DND-41 (cell line): ENCODE measurements at regions not wholly inside any gene's neighbourhood (a gene's known extent, or its start where the extent isn't known, plus 50 kb on each side); places are given as distances from the start of the nearest gene placed in this dataset.
"Not testable (repeated sequence)": the region's sequence is repeated elsewhere in the genome, so short reads cannot be mapped to it uniquely, and the experiment has no call there.

Experiments used
- ATAC-seq: fragments of 200-7000 bp; cut with Tn5 transposase; 3 replicates; pipeline ENCODE4 v1.9.1; 2021; ENCODE audit warnings: low read depth; ENCODE audit not compliant: insufficient read depth
- DNase-seq: peaks from one replicate; pipeline ENCODE4 v3.0.0-alpha.2; 2020
- H2AFZ ChIP-seq: 2 replicates; pipeline ENCODE4 v1.6.0; 2012; ENCODE audit warnings: low read depth, low read length
- H3K27ac ChIP-seq: 2 replicates; pipeline ENCODE4 v1.5.1; 2012; ENCODE audit warnings: low read length, inconsistent platforms
- H3K27me3 ChIP-seq: fragments of 200-600 bp; sonication (generic); 2 replicates; pipeline ENCODE4 v1.6.0; 2012; ENCODE audit warnings: low read length, mild to moderate bottlenecking, inconsistent platforms; ENCODE audit not compliant: insufficient read depth, poor library complexity
- H3K36me3 ChIP-seq: 2 replicates; pipeline ENCODE4 v1.5.1; 2012; ENCODE audit warnings: low read length, inconsistent platforms; ENCODE audit not compliant: insufficient read depth
- H3K4me1 ChIP-seq: 2 replicates; pipeline ENCODE4 v1.5.1; 2012; ENCODE audit warnings: mild to moderate bottlenecking, low read length; ENCODE audit not compliant: insufficient read depth
- H3K4me2 ChIP-seq: 2 replicates; pipeline ENCODE4 v1.6.0; 2012; ENCODE audit warnings: mild to moderate bottlenecking, moderate library complexity, low read length, inconsistent platforms; ENCODE audit not compliant: insufficient read depth
- H3K4me3 ChIP-seq, 2 experiments: fragments of 200-600 bp in 1 of 2; shearing (Covaris generic) in 1 of 2; 2 replicates each; pipeline ENCODE4 v1.5.1; 2012 to 2016; ENCODE audit warnings: inconsistent platforms in 2 of 2, low read length in 2 of 2, mild to moderate bottlenecking in 2 of 2, low read depth in 1 of 2, moderate library complexity in 1 of 2
- H3K79me2 ChIP-seq: 2 replicates; pipeline ENCODE4 v1.6.0; 2012; ENCODE audit warnings: low read length, inconsistent platforms; ENCODE audit not compliant: insufficient read depth
- H3K9ac ChIP-seq: 2 replicates; pipeline ENCODE4 v1.6.0; 2012; ENCODE audit warnings: low read depth, mild to moderate bottlenecking, inconsistent platforms, low read length, moderate library complexity
- H3K9me3 ChIP-seq: 2 replicates; pipeline ENCODE4 v1.5.1; 2012; ENCODE audit warnings: low read length, moderate library complexity, mild to moderate bottlenecking, inconsistent platforms; ENCODE audit not compliant: insufficient read depth, severe bottlenecking
- H4K20me1 ChIP-seq: 2 replicates; pipeline ENCODE4 v1.6.0; 2012; ENCODE audit warnings: low read length; ENCODE audit not compliant: insufficient read depth
- CTCF ChIP-seq: IDR thresholded peaks from 2 replicates; pipeline ENCODE4 v1.5.1; 2012; ENCODE audit warnings: borderline replicate concordance, low read length, moderate library complexity, mild to moderate bottlenecking; ENCODE audit not compliant: poor library complexity, severe bottlenecking; ENCODE audit errors: extremely low read depth
- EZH2 ChIP-seq: IDR thresholded peaks from 3 replicates; pipeline ENCODE4 v1.6.1; 2012; ENCODE audit warnings: borderline replicate concordance, low read depth, mild to moderate bottlenecking, moderate library complexity, low read length, inconsistent platforms; ENCODE audit not compliant: severe bottlenecking

GRCh38 chr1:56120021-56120420 lies 459.3 kb downstream of the PLPP3 start:
- no peak for ATAC-seq
- no peaks in the 10 kb centered on the region for H3K9me3 ChIP-seq

GRCh38 chr1:56118676-56119075 lies 460.7 kb downstream of the PLPP3 start:
- H3K27ac ChIP-seq, ATAC-seq, H3K4me1 ChIP-seq, H3K79me2 ChIP-seq, H3K9me3 ChIP-seq, H3K27me3 ChIP-seq, H3K9ac ChIP-seq, H3K4me2 ChIP-seq, DNase-seq, H3K4me3 ChIP-seq, H2AFZ ChIP-seq, H4K20me1 ChIP-seq, H3K36me3 ChIP-seq: not testable (repeated sequence)

More at GRCh38 chr1:56120021-56120420, 459.3 kb downstream of the PLPP3 start:
- Histone ChIP-seq H3K27ac (no peak overlapping the region), H3K4me1 (no peaks in the 10 kb centered on the region), H3K27me3 (no peaks in the 10 kb centered on the region), H2AFZ (no peak overlapping the region), H3K36me3 (no peaks in the 10 kb centered on the region), H3K79me2 (no peaks in the 10 kb centered on the region), H3K9ac (no peak overlapping the region), H3K4me2 (no peak overlapping the region), H3K4me3 (no peak overlapping the region), H4K20me1 (no peaks in the 10 kb centered on the region)
- DNase-seq, result no peak
- no peak for TF ChIP-seq CTCF

- Histone ChIP-seq H3K9ac (no peak overlapping the region), H3K36me3 (no peaks in the 10 kb centered on the region), H3K79me2 (no peaks in the 10 kb centered on the region), H2AFZ (no peak overlapping the region), H3K4me3 (no peak overlapping the region), H3K4me1 (peaks cover 6% of the 10 kb centered on the region), H3K4me2 (no peak overlapping the region), H3K27ac (no peak overlapping the region), H3K9me3 (no peaks in the 10 kb centered on the region), H4K20me1 (no peaks in the 10 kb centered on the region), H3K27me3 (no peaks in the 10 kb centered on the region)
- DNase-seq, result no peak
- ATAC-seq, result no peak
- TF ChIP-seq CTCF (no peak), EZH2 (no peak)
Observed at GRCh38 chr1:56115701-56116100, 463.7 kb downstream of the PLPP3 start.

GRCh38 chr1:56113679-56114078 lies 465.7 kb downstream of the PLPP3 start:
- DNase-seq (no peak), ATAC-seq (no peak)
- no peak overlapping the region for H3K4me3 ChIP-seq
- no peaks in the 10 kb centered on the region for H3K36me3 ChIP-seq
- no peak overlapping the region for H3K27ac ChIP-seq
- no peak overlapping the region for H3K9ac ChIP-seq
- no peaks in the 10 kb centered on the region for H3K79me2 ChIP-seq
- TF ChIP-seq EZH2 (no peak), CTCF (no peak)
- H2AFZ ChIP-seq, result no peak overlapping the region
- no peaks in the 10 kb centered on the region for H3K9me3 ChIP-seq
- no peaks in the 10 kb centered on the region for H3K27me3 ChIP-seq
- no peak overlapping the region for H3K4me2 ChIP-seq
- H4K20me1 ChIP-seq, result no peaks in the 10 kb centered on the region
- H3K4me1 ChIP-seq, result peaks cover 7% of the 10 kb centered on the region
